CD4-positive, alpha-beta T cell treated with Interleukin-4 for 4 hours (primary cell): ENCODE measurements at regions not wholly inside any gene's neighbourhood (a gene's known extent, or its start where the extent isn't known, plus 50 kb on each side); places are given as distances from the start of the nearest gene placed in this dataset.
"Not testable (repeated sequence)": the region's sequence is repeated elsewhere in the genome, so short reads cannot be mapped to it uniquely, and the experiment has no call there.

Source experiments
- DNase-seq: peaks from one replicate; pipeline ENCODE4 v3.0.0-alpha.2; 2020

GRCh38 chr5:102048940-102049339, 247.1 kb downstream of the SLCO4C1 start:
- no peak for DNase-seq

- not testable (repeated sequence) for DNase-seq
Observed at GRCh38 chr5:102047073-102047472, 249.0 kb downstream of the SLCO4C1 start.

GRCh38 chr5:102040326-102040725, 255.8 kb downstream of the SLCO4C1 start:
- DNase-seq: no peak

- no peak for DNase-seq
Observed at GRCh38 chr5:102036927-102037326, 259.2 kb downstream of the SLCO4C1 start.

GRCh38 chr5:102031711-102032110, 264.4 kb downstream of the SLCO4C1 start:
- DNase-seq: no peak

- DNase-seq: no peak
Observed at GRCh38 chr5:102018690-102019089, 277.4 kb downstream of the SLCO4C1 start.

GRCh38 chr5:102018279-102018678, 277.8 kb downstream of the SLCO4C1 start:
- no peak for DNase-seq

GRCh38 chr5:102014371-102014770, 281.7 kb downstream of the SLCO4C1 start:
- no peak for DNase-seq

- DNase-seq: no peak
Observed at GRCh38 chr5:102010644-102011043, 285.4 kb downstream of the SLCO4C1 start.

GRCh38 chr5:101997235-101997634, 298.8 kb downstream of the SLCO4C1 start:
- DNase-seq: no peak

- no peak for DNase-seq
Observed at GRCh38 chr5:101995585-101995984, 300.5 kb downstream of the SLCO4C1 start.

- DNase-seq: no peak
Observed at GRCh38 chr5:101991486-101991885, 304.6 kb downstream of the SLCO4C1 start.

- no peak for DNase-seq
Observed at GRCh38 chr5:101989659-101990058, 306.4 kb downstream of the SLCO4C1 start.

- DNase-seq: peak; percentile 20
Observed at GRCh38 chr5:101977729-101978345, 318.2 kb downstream of the SLCO4C1 start.

- no peak for DNase-seq
Observed at GRCh38 chr5:101976933-101977332, 319.2 kb downstream of the SLCO4C1 start.

- no peak for DNase-seq
Observed at GRCh38 chr5:101969742-101970141, 326.3 kb downstream of the SLCO4C1 start.

GRCh38 chr5:101966476-101966875, 329.6 kb downstream of the SLCO4C1 start:
- no peak for DNase-seq

GRCh38 chr5:101955891-101956290, 340.2 kb downstream of the SLCO4C1 start:
- no peak for DNase-seq

- no peak for DNase-seq
Observed at GRCh38 chr5:101950019-101950418, 346.1 kb downstream of the SLCO4C1 start.

GRCh38 chr5:101948615-101949014, 347.5 kb downstream of the SLCO4C1 start:
- no peak for DNase-seq

- no peak for DNase-seq
Observed at GRCh38 chr5:101943784-101944183, 352.3 kb downstream of the SLCO4C1 start.

- no peak for DNase-seq
Observed at GRCh38 chr5:101942321-101942882, 353.7 kb downstream of the SLCO4C1 start.

- no peak for DNase-seq
Observed at GRCh38 chr5:101937041-101937440, 359.0 kb downstream of the SLCO4C1 start.

- no peak for DNase-seq
Observed at GRCh38 chr5:101935086-101935485, 361.0 kb downstream of the SLCO4C1 start.

GRCh38 chr5:101932599-101932998, 363.5 kb downstream of the SLCO4C1 start:
- DNase-seq: no peak
